Fibroblast of the aortic adventitia (primary cell): ENCODE measurements at regions not wholly inside any gene's neighbourhood (a gene's known extent, or its start where the extent isn't known, plus 50 kb on each side); places are given as distances from the start of the nearest gene placed in this dataset.
A peak's percentile ranks its signal among the peaks of the same experiment; 100 is the strongest.

Source experiments
- DNase-seq: peaks from one replicate; pipeline ENCODE4 v3.0.0-alpha.2; 2010; ENCODE audit warnings: low read depth
- H3K4me3 ChIP-seq: 2 replicates; pipeline ENCODE4 v1.5.1; 2011; ENCODE audit warnings: low read depth, mild to moderate bottlenecking, control low read depth, low read length, moderate library complexity
- CTCF ChIP-seq: IDR thresholded peaks from 2 replicates; pipeline ENCODE4 v1.5.1; 2011; ENCODE audit warnings: mild to moderate bottlenecking, low read length, control low read depth, inconsistent platforms; ENCODE audit not compliant: insufficient read depth

GRCh38 chr22:27679693-27680488 is 121.7 kb downstream of the MN1 start:
- no peak overlapping the region for H3K4me3 ChIP-seq
- DNase-seq: no peak
- no peak for TF ChIP-seq CTCF

- no peak overlapping the region for H3K4me3 ChIP-seq
- no peak for DNase-seq
- TF ChIP-seq CTCF: no peak
Measured at GRCh38 chr22:27680636-27681035, 120.9 kb downstream of the MN1 start.

GRCh38 chr22:27681037-27681436 is 120.5 kb downstream of the MN1 start:
- H3K4me3 ChIP-seq: no peak overlapping the region
- no peak for TF ChIP-seq CTCF
- DNase-seq: no peak

GRCh38 chr22:27682437-27682836 is 119.1 kb downstream of the MN1 start:
- DNase-seq: no peak

GRCh38 chr22:27684901-27685300 is 116.7 kb downstream of the MN1 start:
- TF ChIP-seq CTCF: no peak
- no peak overlapping the region for H3K4me3 ChIP-seq
- peak; percentile 41 for DNase-seq

More at GRCh38 chr22:27682437-27682836, 119.1 kb downstream of the MN1 start:
- TF ChIP-seq CTCF: peak; percentile 31
- no peak overlapping the region for H3K4me3 ChIP-seq

GRCh38 chr22:27685515-27685914 is 116.0 kb downstream of the MN1 start:
- no peak overlapping the region for H3K4me3 ChIP-seq
- DNase-seq: no peak
- no peak for TF ChIP-seq CTCF

GRCh38 chr22:27685970-27686369 is 115.6 kb downstream of the MN1 start:
- TF ChIP-seq CTCF: no peak
- no peak for DNase-seq

More at GRCh38 chr22:27685970-27686369, 115.6 kb downstream of the MN1 start:
- no peak overlapping the region for H3K4me3 ChIP-seq
